Loucy (cell line): ENCODE measurements at regions not wholly inside any gene's neighbourhood (a gene's known extent, or its start where the extent isn't known, plus 50 kb on each side); places are given as distances from the start of the nearest gene placed in this dataset.

ENCODE experiments used
- H2AFZ ChIP-seq: fragments of 200-600 bp; sonication (generic); 2 replicates; pipeline ENCODE4 v1.6.0; 2016; ENCODE audit warnings: antibody characterized with exemption, mild to moderate bottlenecking, low read length, moderate library complexity
- H3F3A ChIP-seq: fragments of 200-600 bp; 2 replicates; pipeline ENCODE4 v1.6.0; 2016; ENCODE audit warnings: antibody characterized with exemption, low read depth, mild to moderate bottlenecking
- H3K27me3 ChIP-seq: fragments of 200-600 bp; sonication (generic); 2 replicates; pipeline ENCODE4 v1.6.1; 2014; ENCODE audit warnings: low read length, mild to moderate bottlenecking; ENCODE audit not compliant: insufficient read depth, poor library complexity, severe bottlenecking
- H3K36me3 ChIP-seq: fragments of 200-600 bp; sonication (generic); 2 replicates; pipeline ENCODE4 v1.6.1; 2016; ENCODE audit warnings: low read length; ENCODE audit not compliant: insufficient read depth
- H3K4me1 ChIP-seq: fragments of 200-600 bp; sonication (generic); 2 replicates; pipeline ENCODE4 v1.5.1; 2014; ENCODE audit warnings: low read length, mild to moderate bottlenecking; ENCODE audit not compliant: insufficient read depth, poor library complexity, severe bottlenecking
- H3K4me2 ChIP-seq: fragments of 200-600 bp; sonication (generic); 2 replicates; pipeline ENCODE4 v1.6.0; 2014; ENCODE audit warnings: antibody characterized with exemption, low read length, low read depth, mild to moderate bottlenecking; ENCODE audit not compliant: poor library complexity, severe bottlenecking
- H3K4me3 ChIP-seq: fragments of 200-600 bp; sonication (generic); 2 replicates; pipeline ENCODE4 v1.5.1; 2014; ENCODE audit warnings: low read length, mild to moderate bottlenecking, mixed read lengths; ENCODE audit not compliant: poor library complexity, severe bottlenecking
- H3K79me2 ChIP-seq: fragments of 200-600 bp; sonication (generic); 2 replicates; pipeline ENCODE4 v1.6.1; 2014; ENCODE audit warnings: low read length; ENCODE audit not compliant: insufficient read depth
- H3K9ac ChIP-seq: fragments of 200-600 bp; sonication (generic); 2 replicates; pipeline ENCODE4 v1.6.0; 2014; ENCODE audit warnings: mild to moderate bottlenecking, low read depth, low read length, moderate library complexity; ENCODE audit not compliant: poor library complexity, severe bottlenecking
- H3K9me2 ChIP-seq: fragments of 200-600 bp; sonication (generic); replicated peaks from 2 replicates; pipeline ENCODE4 v1.6.1; 2016; ENCODE audit warnings: low read depth, low read length, mixed read lengths
- H3K9me3 ChIP-seq: fragments of 200-600 bp; sonication (generic); 2 replicates; pipeline ENCODE4 v1.6.1; 2014; ENCODE audit warnings: mild to moderate bottlenecking, antibody characterized with exemption, low read length, low read depth; ENCODE audit not compliant: insufficient read depth
- H4K20me1 ChIP-seq: fragments of 200-600 bp; sonication (generic); 2 replicates; pipeline ENCODE4 v1.6.0; 2014; ENCODE audit warnings: antibody characterized with exemption, low read length, mild to moderate bottlenecking; ENCODE audit not compliant: insufficient read depth, poor library complexity, severe bottlenecking
- EZH2phosphoT487 ChIP-seq: fragments of 200-600 bp; IDR thresholded peaks from 2 replicates; pipeline ENCODE4 v1.6.1; 2018; ENCODE audit warnings: antibody characterized with exemption, mild to moderate bottlenecking, moderate library complexity, borderline replicate concordance
- TF ChIP-seq, protein P1 (sequence below): fragments of 200-600 bp; sonication (generic); conservative IDR thresholded peaks from 2 replicates; pipeline ENCODE4 v1.5.1; 2014; ENCODE audit warnings: mild to moderate bottlenecking, antibody characterized with exemption, low read length

DNA sequence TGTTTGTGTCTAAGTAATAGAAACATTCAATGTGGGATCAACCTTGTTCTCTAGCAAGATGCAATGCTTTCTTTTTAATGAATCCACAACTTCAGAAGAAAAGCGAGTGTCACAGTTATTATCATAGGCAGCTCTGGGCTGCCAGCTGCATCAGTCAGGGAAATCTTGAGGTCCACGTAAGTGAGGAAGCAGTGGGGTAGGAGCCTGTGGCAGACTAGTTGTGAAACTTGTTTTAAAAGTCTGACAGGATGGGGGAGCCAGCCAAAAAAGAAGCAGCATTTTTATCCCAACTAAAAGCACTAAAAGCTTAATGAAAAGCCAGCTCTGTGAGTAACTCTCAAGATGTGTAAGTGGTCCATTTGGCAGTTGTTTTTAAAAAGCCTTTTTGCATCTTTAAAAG, 113.1 kb downstream of the ZNF326 start:
- Histone ChIP-seq H3K4me2 (no peak overlapping the region), H4K20me1 (no peaks in the 10 kb centered on the region), H2AFZ (no peak overlapping the region), H3K9ac (no peak overlapping the region), H3K4me1 (no peaks in the 10 kb centered on the region), H3K79me2 (no peaks in the 10 kb centered on the region), H3K9me2 (no peaks in the 10 kb centered on the region), H3F3A (no peaks in the 10 kb centered on the region), H3K4me3 (no peak overlapping the region), H3K9me3 (no peaks in the 10 kb centered on the region), H3K36me3 (no peaks in the 10 kb centered on the region), H3K27me3 (no peaks in the 10 kb centered on the region)
- TF ChIP-seq EZH2phosphoT487: no peak
- TF ChIP-seq, protein P1, sequence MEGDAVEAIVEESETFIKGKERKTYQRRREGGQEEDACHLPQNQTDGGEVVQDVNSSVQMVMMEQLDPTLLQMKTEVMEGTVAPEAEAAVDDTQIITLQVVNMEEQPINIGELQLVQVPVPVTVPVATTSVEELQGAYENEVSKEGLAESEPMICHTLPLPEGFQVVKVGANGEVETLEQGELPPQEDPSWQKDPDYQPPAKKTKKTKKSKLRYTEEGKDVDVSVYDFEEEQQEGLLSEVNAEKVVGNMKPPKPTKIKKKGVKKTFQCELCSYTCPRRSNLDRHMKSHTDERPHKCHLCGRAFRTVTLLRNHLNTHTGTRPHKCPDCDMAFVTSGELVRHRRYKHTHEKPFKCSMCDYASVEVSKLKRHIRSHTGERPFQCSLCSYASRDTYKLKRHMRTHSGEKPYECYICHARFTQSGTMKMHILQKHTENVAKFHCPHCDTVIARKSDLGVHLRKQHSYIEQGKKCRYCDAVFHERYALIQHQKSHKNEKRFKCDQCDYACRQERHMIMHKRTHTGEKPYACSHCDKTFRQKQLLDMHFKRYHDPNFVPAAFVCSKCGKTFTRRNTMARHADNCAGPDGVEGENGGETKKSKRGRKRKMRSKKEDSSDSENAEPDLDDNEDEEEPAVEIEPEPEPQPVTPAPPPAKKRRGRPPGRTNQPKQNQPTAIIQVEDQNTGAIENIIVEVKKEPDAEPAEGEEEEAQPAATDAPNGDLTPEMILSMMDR: no peak

DNA sequence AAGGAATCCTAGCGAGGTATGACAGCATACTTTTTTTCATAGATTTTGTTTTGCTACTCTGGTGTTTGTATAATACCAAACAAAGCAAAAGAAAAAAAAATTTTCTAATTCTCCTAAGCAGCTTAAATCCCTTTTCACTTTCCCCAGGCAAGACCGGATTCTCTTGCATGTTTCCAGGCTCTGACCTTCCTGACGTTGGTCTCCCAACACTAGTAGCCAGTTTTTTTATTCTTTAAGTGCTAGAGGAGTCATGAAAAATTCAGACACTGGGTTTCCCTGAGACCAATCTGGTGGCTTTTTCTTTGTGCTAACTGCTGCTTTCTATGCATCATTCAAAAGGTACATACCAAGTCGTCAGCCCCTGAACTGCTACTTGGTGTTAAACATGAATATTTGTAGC, 111.4 kb downstream of the ZNF326 start:
- Histone ChIP-seq H3F3A (no peaks in the 10 kb centered on the region), H3K4me1 (no peaks in the 10 kb centered on the region), H3K9me2 (no peaks in the 10 kb centered on the region), H3K9ac (no peak overlapping the region), H3K79me2 (no peaks in the 10 kb centered on the region), H3K4me2 (no peak overlapping the region), H3K36me3 (no peaks in the 10 kb centered on the region), H2AFZ (no peak overlapping the region), H4K20me1 (no peaks in the 10 kb centered on the region), H3K4me3 (no peak overlapping the region), H3K9me3 (no peaks in the 10 kb centered on the region), H3K27me3 (no peaks in the 10 kb centered on the region)
- TF ChIP-seq EZH2phosphoT487: no peak
- TF ChIP-seq, protein P1: no peak

DNA sequence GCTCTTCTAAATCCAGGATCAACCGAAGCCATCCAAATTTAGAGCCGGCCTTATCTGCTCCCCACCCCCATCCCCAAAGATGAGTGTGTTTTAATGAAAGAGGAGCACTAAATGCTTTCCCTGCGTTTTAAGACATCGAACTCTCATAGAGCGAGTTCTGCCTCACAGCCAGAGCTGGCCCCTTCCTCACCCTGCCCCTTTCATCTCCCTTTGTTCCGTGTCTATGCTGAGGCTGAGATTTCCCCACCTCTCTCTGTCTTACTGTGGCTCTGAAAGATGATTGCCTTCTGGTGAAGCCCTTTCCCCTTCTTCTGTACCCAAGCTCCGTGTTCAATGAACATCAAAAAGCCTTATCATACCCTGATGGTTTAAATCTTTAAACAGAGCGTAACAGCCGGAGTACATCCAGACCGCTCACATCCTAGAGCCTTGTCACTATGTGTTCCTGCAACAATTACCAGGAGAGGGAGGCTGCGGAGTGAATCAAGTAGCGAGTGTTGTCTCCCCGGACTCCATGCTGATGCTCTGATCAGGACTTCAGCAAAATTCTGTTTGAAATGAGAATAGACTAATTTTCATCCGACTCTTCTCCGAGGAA, 110.1 kb downstream of the ZNF326 start:
- no peak for TF ChIP-seq EZH2phosphoT487
- TF ChIP-seq, protein P1: no peak
- H2AFZ ChIP-seq: no peak overlapping the region
- no peak overlapping the region for H3K4me2 ChIP-seq
- H3K9me2 ChIP-seq: no peaks in the 10 kb centered on the region
- no peaks in the 10 kb centered on the region for H3F3A ChIP-seq
- H3K9me3 ChIP-seq: no peaks in the 10 kb centered on the region
- H3K4me1 ChIP-seq: no peaks in the 10 kb centered on the region
- no peak overlapping the region for H3K4me3 ChIP-seq
- H3K79me2 ChIP-seq: no peaks in the 10 kb centered on the region
- no peaks in the 10 kb centered on the region for H4K20me1 ChIP-seq
- H3K27me3 ChIP-seq: no peaks in the 10 kb centered on the region
- no peak overlapping the region for H3K9ac ChIP-seq
- H3K36me3 ChIP-seq: no peaks in the 10 kb centered on the region
